DMS79 treated with DMSO at 0.1 percent for 48 hours (cell line): ENCODE measurements at regions not wholly inside any gene's neighbourhood (a gene's known extent, or its start where the extent isn't known, plus 50 kb on each side); places are given as distances from the start of the nearest gene placed in this dataset.
A peak's percentile ranks its signal among the peaks of the same experiment; 100 is the strongest.
"Not testable (repeated sequence)": the region's sequence is repeated elsewhere in the genome, so short reads cannot be mapped to it uniquely, and the experiment has no call there.

Experiments
- DNase-seq: peaks from one replicate; lab custom pipeline; 2025; lab: John Stamatoyannopoulos, UW

- no peak for DNase-seq
Observed at GRCh38 chr1:163983097-163983496, 575.9 kb upstream of the PBX1 start.

GRCh38 chr1:163985700-163986099 lies 573.3 kb upstream of the PBX1 start:
- no peak for DNase-seq

- DNase-seq, result no peak
Observed at GRCh38 chr1:163999131-163999530, 559.9 kb upstream of the PBX1 start.

- DNase-seq, result not testable (repeated sequence)
Observed at GRCh38 chr1:164006186-164006585, 552.8 kb upstream of the PBX1 start.

- DNase-seq, result no peak
Observed at GRCh38 chr1:164006621-164007020, 552.4 kb upstream of the PBX1 start.

- DNase-seq, result no peak
Observed at GRCh38 chr1:164017239-164017638, 541.7 kb upstream of the PBX1 start.

- DNase-seq, result no peak
Observed at GRCh38 chr1:164020391-164020790, 538.6 kb upstream of the PBX1 start.

GRCh38 chr1:164021813-164022212 lies 537.2 kb upstream of the PBX1 start:
- DNase-seq, result no peak

GRCh38 chr1:164033782-164034181 lies 525.2 kb upstream of the PBX1 start:
- DNase-seq, result no peak

GRCh38 chr1:164040754-164041153 lies 518.2 kb upstream of the PBX1 start:
- no peak for DNase-seq

- DNase-seq, result no peak
Observed at GRCh38 chr1:164051782-164052181, 507.2 kb upstream of the PBX1 start.

- DNase-seq, result no peak
Observed at GRCh38 chr1:164054331-164054730, 504.7 kb upstream of the PBX1 start.

- no peak for DNase-seq
Observed at GRCh38 chr1:164058198-164058597, 500.8 kb upstream of the PBX1 start.

GRCh38 chr1:164061528-164061927 lies 497.5 kb upstream of the PBX1 start:
- no peak for DNase-seq

GRCh38 chr1:164064501-164064900 lies 494.5 kb upstream of the PBX1 start:
- no peak for DNase-seq

- DNase-seq, result no peak
Observed at GRCh38 chr1:164071288-164071687, 487.7 kb upstream of the PBX1 start.

- no peak for DNase-seq
Observed at GRCh38 chr1:164086832-164087231, 472.2 kb upstream of the PBX1 start.

- no peak for DNase-seq
Observed at GRCh38 chr1:164087906-164088453, 471.0 kb upstream of the PBX1 start.

GRCh38 chr1:164092603-164093353 lies 466.2 kb upstream of the PBX1 start:
- DNase-seq, result no peak

GRCh38 chr1:164093543-164093942 lies 465.4 kb upstream of the PBX1 start:
- DNase-seq, result no peak

- no peak for DNase-seq
Observed at GRCh38 chr1:164101802-164102201, 457.2 kb upstream of the PBX1 start.

- no peak for DNase-seq
Observed at GRCh38 chr1:164131949-164132348, 427.0 kb upstream of the PBX1 start.

GRCh38 chr1:164137273-164137925 lies 421.6 kb upstream of the PBX1 start:
- peak; percentile 66 for DNase-seq
